GM23248 (cell line): ENCODE measurements at regions not wholly inside any gene's neighbourhood (a gene's known extent, or its start where the extent isn't known, plus 50 kb on each side); places are given as distances from the start of the nearest gene placed in this dataset.

Experiments used
- DNase-seq: peaks from one replicate; pipeline ENCODE4 v3.0.0-alpha.2; 2015
- H2AFZ ChIP-seq: fragments of 200-600 bp; sonication (generic); 2 replicates; pipeline ENCODE4 v1.6.1; 2016; ENCODE audit warnings: antibody characterized with exemption
- H3F3A ChIP-seq: fragments of 200-600 bp; sonication (generic); 2 replicates; pipeline ENCODE4 v1.6.1; 2016; ENCODE audit warnings: mild to moderate bottlenecking, antibody characterized with exemption, mixed run types; ENCODE audit not compliant: insufficient read depth
- H3K27ac ChIP-seq: fragments of 200-600 bp; sonication (generic); 2 replicates; pipeline ENCODE4 v1.5.1; 2016; ENCODE audit warnings: mild to moderate bottlenecking
- H3K27me3 ChIP-seq: fragments of 200-600 bp; sonication (generic); replicated peaks from 2 replicates; pipeline ENCODE4 v1.6.1; 2016; ENCODE audit warnings: mild to moderate bottlenecking; ENCODE audit not compliant: insufficient read depth
- H3K36me3 ChIP-seq: fragments of 200-600 bp; sonication (generic); 2 replicates; pipeline ENCODE4 v1.6.1; 2016; ENCODE audit warnings: low read depth, mild to moderate bottlenecking
- H3K4me1 ChIP-seq: fragments of 200-600 bp; sonication (generic); 2 replicates; pipeline ENCODE4 v1.6.1; 2016; ENCODE audit warnings: mild to moderate bottlenecking; ENCODE audit not compliant: insufficient read depth
- H3K4me2 ChIP-seq: fragments of 200-600 bp; sonication (generic); one replicate; pipeline ENCODE4 v1.6.1; 2016; ENCODE audit warnings: mild to moderate bottlenecking; ENCODE audit not compliant: unreplicated experiment
- H3K4me3 ChIP-seq: fragments of 200-600 bp; sonication (generic); 2 replicates; pipeline ENCODE4 v1.5.1; 2016; ENCODE audit warnings: mild to moderate bottlenecking
- H3K79me2 ChIP-seq: fragments of 200-600 bp; sonication (generic); 2 replicates; pipeline ENCODE4 v1.6.1; 2016; ENCODE audit warnings: mild to moderate bottlenecking; ENCODE audit not compliant: insufficient read depth
- H3K9ac ChIP-seq: fragments of 200-600 bp; sonication (generic); 2 replicates; pipeline ENCODE4 v1.6.1; 2016; ENCODE audit warnings: mild to moderate bottlenecking
- H3K9me2 ChIP-seq: fragments of 200-600 bp; sonication (generic); 2 replicates; pipeline ENCODE4 v1.6.1; 2016; ENCODE audit warnings: mixed run types, mild to moderate bottlenecking, moderate library complexity; ENCODE audit not compliant: insufficient read depth
- H3K9me3 ChIP-seq: fragments of 200-600 bp; sonication (generic); one replicate; pipeline ENCODE4 v1.6.1; 2017; ENCODE audit warnings: low read depth
- H4K20me1 ChIP-seq: fragments of 200-600 bp; sonication (generic); 2 replicates; pipeline ENCODE4 v1.6.0; 2016; ENCODE audit not compliant: insufficient read depth
- EZH2 ChIP-seq: fragments of 200-600 bp; sonication (generic); IDR thresholded peaks from 2 replicates; pipeline ENCODE4 v1.6.1; 2018; ENCODE audit warnings: antibody characterized with exemption, mild to moderate bottlenecking; ENCODE audit not compliant: insufficient read depth, poor library complexity, severe bottlenecking
- EZH2phosphoT487 ChIP-seq: fragments of 200-600 bp; sonication (generic); IDR thresholded peaks from 2 replicates; pipeline ENCODE4 v1.6.1; 2018; ENCODE audit warnings: antibody characterized with exemption, moderate library complexity, mild to moderate bottlenecking, low read depth; ENCODE audit not compliant: insufficient read depth
- WGBS, 2 experiments: methylation state at CpG; one replicate each; pipeline ENCODE4 v1.1.6; 2015 to 2017; ENCODE audit warnings: low lambda C conversion rate in 2 of 2, low coverage in 1 of 2; ENCODE audit errors: missing lambda C conversion rate in 2 of 2; 5-methylcytosine and 5-hydroxymethylcytosine counted together
- in situ Hi-C: fragments of 300-500 bp; cut with MboI; formaldehyde crosslinking; loops from 2 replicates; pipeline ENCODE4 v1.15.0; 2020

DNA sequence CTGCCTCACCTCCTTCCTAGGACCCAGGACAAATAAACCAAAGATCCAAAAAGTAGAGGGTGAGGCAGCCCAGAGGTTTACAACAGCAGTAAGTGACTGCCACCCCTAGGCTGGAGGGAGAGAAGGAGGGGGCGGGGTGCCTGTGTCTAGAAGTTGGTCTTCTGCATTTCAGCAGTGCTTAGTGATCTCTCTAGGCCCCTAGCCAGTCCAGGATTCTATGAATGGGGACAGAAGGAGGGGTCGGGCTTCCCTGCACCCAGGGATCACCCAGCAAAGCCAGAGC lies 62.8 kb upstream of the KDM7A start:
- Histone ChIP-seq H3K79me2 (no peaks in the 10 kb centered on the region), H3K27me3 (no peaks in the 10 kb centered on the region), H3K9me3 (no peaks in the 10 kb centered on the region), H3K9ac (no peak overlapping the region), H3K9me2 (no peaks in the 10 kb centered on the region), H3K4me3 (no peak overlapping the region), H3K4me1 (no peaks in the 10 kb centered on the region), H2AFZ (no peak overlapping the region), H3K36me3 (no peaks in the 10 kb centered on the region), H3K4me2 (no peak overlapping the region), H3K27ac (no peak overlapping the region), H4K20me1 (no peaks in the 10 kb centered on the region), H3F3A (no peaks in the 10 kb centered on the region)
- in situ Hi-C loops, result no loop called here
- WGBS, 2 experiments, result 56 to 72% methylated on average over 2 of the region's 2 CpGs
- DNase-seq, result no peak
- no peak for TF ChIP-seq EZH2phosphoT487
- TF ChIP-seq EZH2, result no peak

DNA sequence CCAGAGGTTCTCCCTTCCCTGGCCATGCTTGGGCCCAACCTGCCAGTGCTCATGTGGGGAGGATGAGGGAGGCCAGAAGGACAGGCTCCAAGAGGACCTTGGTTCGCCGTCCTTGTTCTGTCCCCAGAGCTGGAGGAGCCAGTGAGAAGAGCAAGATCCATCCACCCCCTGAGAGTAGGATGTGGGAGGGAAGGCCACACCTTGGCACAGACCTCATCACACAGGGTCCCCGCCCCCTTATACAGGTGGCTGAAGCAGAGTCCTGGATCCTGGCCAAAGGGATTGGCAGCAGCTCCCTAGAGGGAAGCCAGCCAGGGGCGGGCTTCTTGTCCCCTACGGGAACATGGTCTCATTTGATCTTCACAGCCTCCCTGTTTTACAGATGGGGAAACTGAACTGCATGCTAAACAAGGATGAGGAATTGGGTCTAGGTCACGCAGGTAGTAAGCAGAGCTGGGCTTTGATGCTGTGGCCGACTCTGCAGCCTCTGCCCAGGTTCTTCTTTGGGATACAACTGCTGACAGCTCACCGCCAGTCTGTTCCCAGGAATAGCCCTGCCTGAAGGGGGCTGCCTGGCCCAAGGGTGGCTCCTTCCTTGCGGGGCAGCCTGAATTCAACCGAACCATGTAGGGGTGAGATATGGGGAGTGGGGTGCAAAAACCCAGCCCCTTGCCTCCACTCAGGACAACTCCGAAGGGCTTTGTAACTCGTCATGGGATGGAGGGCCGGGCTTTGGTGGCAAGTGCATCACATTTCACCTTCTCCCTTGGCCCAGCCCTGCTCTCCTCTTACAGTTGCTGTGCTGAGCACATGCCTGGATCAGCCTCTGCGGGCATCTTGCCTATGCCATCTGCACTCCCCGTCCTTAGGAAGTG lies 62.2 kb upstream of the KDM7A start:
- H3K4me2 ChIP-seq, result no peak overlapping the region
- TF ChIP-seq EZH2phosphoT487 (no peak), EZH2 (no peak)
- no peaks in the 10 kb centered on the region for H3F3A ChIP-seq
- no peaks in the 10 kb centered on the region for H3K9me3 ChIP-seq
- H3K9ac ChIP-seq, result no peak overlapping the region
- H3K27ac ChIP-seq, result no peak overlapping the region
- no peak for DNase-seq
- no peaks in the 10 kb centered on the region for H3K27me3 ChIP-seq
- no peaks in the 10 kb centered on the region for H3K79me2 ChIP-seq
- H3K9me2 ChIP-seq, result no peaks in the 10 kb centered on the region
- H4K20me1 ChIP-seq, result no peaks in the 10 kb centered on the region
- in situ Hi-C loops, result no loop called here
- no peaks in the 10 kb centered on the region for H3K4me1 ChIP-seq
- H2AFZ ChIP-seq, result no peak overlapping the region
- H3K36me3 ChIP-seq, result no peaks in the 10 kb centered on the region
- WGBS, 2 experiments, result 71 to 73% methylated on average over 15 of the region's 15 CpGs
- H3K4me3 ChIP-seq, result no peak overlapping the region

DNA sequence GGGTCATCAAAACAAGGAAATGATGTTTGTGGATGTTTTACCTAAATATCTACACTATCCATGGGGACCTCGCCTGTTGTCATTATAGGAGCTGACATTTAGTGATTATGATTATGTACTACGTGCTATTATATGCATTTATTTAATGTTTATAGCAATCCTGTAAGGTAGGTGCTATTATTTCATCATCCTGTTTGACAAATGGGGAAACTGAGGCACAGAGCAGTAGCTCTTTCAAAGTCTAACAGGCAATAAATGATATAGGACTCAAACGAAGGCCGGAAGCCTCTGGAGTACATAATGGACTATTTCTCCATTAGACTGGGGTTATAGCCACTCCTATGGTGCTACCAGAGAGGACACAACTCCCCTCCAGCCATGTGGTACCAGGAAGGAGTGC lies 60.6 kb upstream of the KDM7A start:
- Histone ChIP-seq H2AFZ (no peak overlapping the region), H3K36me3 (no peaks in the 10 kb centered on the region), H3F3A (no peaks in the 10 kb centered on the region), H4K20me1 (no peaks in the 10 kb centered on the region), H3K27me3 (no peaks in the 10 kb centered on the region), H3K79me2 (no peaks in the 10 kb centered on the region), H3K4me2 (no peak overlapping the region), H3K4me3 (no peak overlapping the region), H3K9me3 (no peaks in the 10 kb centered on the region), H3K4me1 (no peaks in the 10 kb centered on the region), H3K27ac (no peak overlapping the region), H3K9ac (no peak overlapping the region), H3K9me2 (no peaks in the 10 kb centered on the region)
- no peak for DNase-seq
- 71% methylated on average over 4 of the region's 4 CpGs for WGBS, 2 experiments
- no peak for TF ChIP-seq EZH2phosphoT487
- in situ Hi-C loops, result no loop called here

DNA sequence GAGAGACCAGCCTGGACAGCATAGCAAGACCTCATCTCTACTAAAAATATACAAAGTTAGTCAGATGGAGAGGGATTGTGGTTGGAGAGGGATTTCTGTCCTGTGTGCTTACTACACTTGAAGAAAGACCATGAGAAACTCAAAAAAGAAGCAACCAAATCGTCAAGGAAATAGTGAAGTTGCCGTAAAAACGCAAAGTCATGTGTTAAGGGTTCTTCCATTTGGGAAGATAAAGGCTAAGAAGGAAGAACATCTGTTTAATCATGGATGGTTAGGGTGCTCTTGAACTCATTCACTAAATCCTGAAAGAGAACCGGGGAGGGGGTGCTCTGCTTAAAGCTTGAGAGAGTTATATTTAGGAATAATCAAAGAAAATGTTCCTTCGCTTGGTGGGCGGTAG lies 59.8 kb upstream of the KDM7A start:
- in situ Hi-C loops, result no loop called here

More for the DNA sequence above, 59.8 kb upstream of the KDM7A start:
- H3K4me2 ChIP-seq, result no peak overlapping the region
- H3F3A ChIP-seq, result no peaks in the 10 kb centered on the region
- H3K79me2 ChIP-seq, result no peaks in the 10 kb centered on the region
- H3K9ac ChIP-seq, result no peak overlapping the region
- H4K20me1 ChIP-seq, result no peaks in the 10 kb centered on the region
- no peaks in the 10 kb centered on the region for H3K36me3 ChIP-seq
- H3K27ac ChIP-seq, result no peak overlapping the region
- H3K4me1 ChIP-seq, result no peaks in the 10 kb centered on the region
- TF ChIP-seq EZH2, result no peak
- TF ChIP-seq EZH2phosphoT487, result no peak
- H2AFZ ChIP-seq, result no peak overlapping the region
- no peak overlapping the region for H3K4me3 ChIP-seq
- no peaks in the 10 kb centered on the region for H3K9me3 ChIP-seq
- no peaks in the 10 kb centered on the region for H3K9me2 ChIP-seq
- DNase-seq, result no peak
- 87 to 89% methylated on average over 6 of the region's 6 CpGs for WGBS, 2 experiments
- H3K27me3 ChIP-seq, result no peaks in the 10 kb centered on the region
